ENCODE measurements at regions not wholly inside any gene's neighbourhood (a gene's known extent, or its start where the extent isn't known, plus 50 kb on each side); places are given as distances from the start of the nearest gene placed in this dataset.

DNA sequence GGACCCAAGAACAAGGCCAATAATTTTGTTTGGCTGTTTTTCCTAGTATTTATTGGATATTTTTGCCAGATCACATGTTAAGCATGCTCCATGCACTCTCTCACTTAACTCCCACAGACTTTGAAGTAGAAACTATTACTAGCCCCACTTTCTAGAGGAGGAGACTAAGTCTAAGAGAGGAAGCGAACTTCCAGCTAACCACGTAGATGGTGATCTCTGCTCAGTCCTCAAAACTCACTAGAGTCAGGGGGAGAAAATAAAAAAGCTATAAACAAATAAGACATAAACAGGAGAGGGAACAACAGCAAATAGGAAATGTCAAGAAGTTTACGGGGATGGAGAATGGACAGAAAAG lies 481.0 kb upstream of the PROK2 start:
- no peak for DNase-seq (ENCODE audit: low read depth)
- TF ChIP-seq, protein P1, sequence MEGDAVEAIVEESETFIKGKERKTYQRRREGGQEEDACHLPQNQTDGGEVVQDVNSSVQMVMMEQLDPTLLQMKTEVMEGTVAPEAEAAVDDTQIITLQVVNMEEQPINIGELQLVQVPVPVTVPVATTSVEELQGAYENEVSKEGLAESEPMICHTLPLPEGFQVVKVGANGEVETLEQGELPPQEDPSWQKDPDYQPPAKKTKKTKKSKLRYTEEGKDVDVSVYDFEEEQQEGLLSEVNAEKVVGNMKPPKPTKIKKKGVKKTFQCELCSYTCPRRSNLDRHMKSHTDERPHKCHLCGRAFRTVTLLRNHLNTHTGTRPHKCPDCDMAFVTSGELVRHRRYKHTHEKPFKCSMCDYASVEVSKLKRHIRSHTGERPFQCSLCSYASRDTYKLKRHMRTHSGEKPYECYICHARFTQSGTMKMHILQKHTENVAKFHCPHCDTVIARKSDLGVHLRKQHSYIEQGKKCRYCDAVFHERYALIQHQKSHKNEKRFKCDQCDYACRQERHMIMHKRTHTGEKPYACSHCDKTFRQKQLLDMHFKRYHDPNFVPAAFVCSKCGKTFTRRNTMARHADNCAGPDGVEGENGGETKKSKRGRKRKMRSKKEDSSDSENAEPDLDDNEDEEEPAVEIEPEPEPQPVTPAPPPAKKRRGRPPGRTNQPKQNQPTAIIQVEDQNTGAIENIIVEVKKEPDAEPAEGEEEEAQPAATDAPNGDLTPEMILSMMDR (IDR thresholded peaks at IDR 0.05; ENCODE audit: low read depth, low read length): no peak
- TF ChIP-seq, protein P2, sequence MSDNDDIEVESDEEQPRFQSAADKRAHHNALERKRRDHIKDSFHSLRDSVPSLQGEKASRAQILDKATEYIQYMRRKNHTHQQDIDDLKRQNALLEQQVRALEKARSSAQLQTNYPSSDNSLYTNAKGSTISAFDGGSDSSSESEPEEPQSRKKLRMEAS (IDR thresholded peaks at IDR 0.05; ENCODE audit: low read depth, low read length): no peak
- no peak for TF ChIP-seq MYC (IDR thresholded peaks at IDR 0.05; ENCODE audit: low read depth, low read length)
- TF ChIP-seq POLR2A (IDR thresholded peaks at IDR 0.05; ENCODE audit: extremely low read depth, insufficient read length): no peak
- H3K4me3 ChIP-seq (ENCODE audit: low read depth, low read length): no peak overlapping the region

DNA sequence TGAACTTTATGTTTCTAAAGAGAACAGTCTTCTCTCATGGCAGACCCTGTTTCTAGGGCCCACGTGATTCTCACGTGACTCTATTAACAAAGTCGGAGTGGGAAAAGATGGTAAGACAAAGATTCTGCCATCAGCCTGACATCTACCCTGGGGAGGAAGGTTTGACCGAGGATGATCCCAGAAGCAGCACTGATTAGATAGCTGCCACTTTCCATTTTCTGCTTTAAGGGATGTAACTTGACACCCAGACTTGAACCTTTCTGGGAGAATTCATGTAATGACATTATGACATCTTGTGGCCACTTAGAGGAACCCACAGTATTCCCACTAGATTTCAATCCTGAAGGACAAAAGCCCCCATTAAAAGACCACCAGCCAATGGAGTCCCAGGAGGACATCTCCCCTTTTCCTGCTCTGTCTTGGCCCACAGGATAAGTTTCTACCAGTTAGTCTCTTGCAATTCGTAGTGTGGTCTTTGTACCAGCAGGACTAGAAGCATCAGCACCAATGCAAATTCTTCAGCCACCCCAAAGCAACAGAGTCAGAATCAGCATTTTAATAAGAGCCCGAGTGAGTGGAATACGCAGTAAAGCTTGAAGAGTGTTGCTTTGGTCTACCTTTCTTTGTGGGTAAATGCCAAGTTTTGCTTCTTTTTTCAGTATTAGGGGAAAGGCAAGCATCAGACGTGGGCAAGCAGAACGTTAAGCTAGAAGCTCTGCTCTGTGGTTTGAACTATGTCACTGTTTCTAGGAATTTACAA lies 480.5 kb upstream of the PROK2 start:
- no peak overlapping the region for H3K4me3 ChIP-seq (ENCODE audit: low read depth, low read length)
- TF ChIP-seq, protein P2 (IDR thresholded peaks at IDR 0.05; ENCODE audit: low read depth, low read length): no peak
- TF ChIP-seq, protein P1 (IDR thresholded peaks at IDR 0.05; ENCODE audit: low read depth, low read length): peak; percentile 11
- no peak for TF ChIP-seq MYC (IDR thresholded peaks at IDR 0.05; ENCODE audit: low read depth, low read length)
- DNase-seq (ENCODE audit: low read depth): peak; percentile 23

DNA sequence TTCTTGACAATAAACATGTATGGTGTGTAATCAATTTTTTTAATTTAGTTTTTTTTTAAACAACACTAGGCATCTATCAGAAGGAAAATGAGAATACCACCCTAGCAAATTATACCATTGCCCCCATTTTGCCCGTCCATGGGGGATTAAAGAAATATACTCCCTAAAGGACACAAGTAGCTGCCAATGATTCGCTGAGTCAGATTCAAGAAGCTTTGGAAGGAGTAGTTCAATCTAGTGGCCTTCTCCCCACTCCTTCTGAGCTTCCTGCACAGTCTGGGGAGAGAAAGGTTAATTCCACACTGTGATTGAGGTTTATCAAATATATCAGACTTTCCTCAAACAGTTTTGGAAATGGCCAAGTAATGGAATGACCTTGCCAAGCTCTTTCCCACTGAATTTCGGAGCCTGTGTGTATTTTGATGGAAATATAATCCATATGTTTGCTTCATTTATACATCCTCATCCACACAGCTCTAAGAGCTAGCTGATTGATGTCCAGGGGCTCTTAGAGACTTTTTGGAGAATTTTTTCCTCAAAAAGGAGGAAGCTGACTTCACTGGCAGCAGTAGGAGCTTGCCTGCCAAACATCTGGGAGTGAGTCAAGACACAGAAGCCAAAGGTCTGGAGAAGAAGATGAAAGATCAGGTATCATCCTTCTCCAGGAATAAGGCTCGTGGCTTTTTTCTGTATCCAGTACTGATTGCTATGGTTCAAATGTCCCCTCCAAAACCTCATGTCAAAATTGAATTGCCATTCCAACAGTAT lies 478.5 kb upstream of the PROK2 start:
- DNase-seq (ENCODE audit: low read depth): no peak
- TF ChIP-seq MYC (IDR thresholded peaks at IDR 0.05; ENCODE audit: low read depth, low read length) (no peak), POLR2A (IDR thresholded peaks at IDR 0.05; ENCODE audit: extremely low read depth, insufficient read length) (no peak)
- TF ChIP-seq, protein P2 (IDR thresholded peaks at IDR 0.05; ENCODE audit: low read depth, low read length): no peak

DNA sequence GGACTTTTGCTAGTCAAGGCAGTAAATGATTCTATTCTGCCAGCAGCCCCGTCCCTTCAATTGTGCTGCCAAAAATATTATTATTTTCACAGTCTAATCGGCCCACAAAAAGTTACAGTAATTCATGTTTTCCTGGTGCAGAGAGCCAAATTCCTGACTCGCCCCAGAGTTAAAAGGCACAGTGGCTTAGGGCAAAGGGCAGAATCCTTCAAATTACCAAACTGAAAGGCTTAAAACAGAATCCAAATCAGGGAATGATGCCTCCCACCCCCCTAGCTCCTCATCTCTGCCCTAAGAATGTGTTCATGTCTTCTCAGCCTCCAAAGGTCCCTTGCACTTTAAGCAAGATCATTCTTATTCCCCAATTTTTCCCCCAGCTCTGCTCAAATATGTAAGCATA lies 477.8 kb upstream of the PROK2 start:
- no peak overlapping the region for H3K4me3 ChIP-seq (ENCODE audit: low read depth, low read length)
- TF ChIP-seq, protein P2 (IDR thresholded peaks at IDR 0.05; ENCODE audit: low read depth, low read length): no peak
- TF ChIP-seq MYC (IDR thresholded peaks at IDR 0.05; ENCODE audit: low read depth, low read length) (no peak), POLR2A (IDR thresholded peaks at IDR 0.05; ENCODE audit: extremely low read depth, insufficient read length) (no peak)
- TF ChIP-seq, protein P1 (IDR thresholded peaks at IDR 0.05; ENCODE audit: low read depth, low read length): no peak
- DNase-seq (ENCODE audit: low read depth): no peak

More for the DNA sequence above, 478.5 kb upstream of the PROK2 start:
- H3K4me3 ChIP-seq (ENCODE audit: low read depth, low read length): no peak overlapping the region

DNA sequence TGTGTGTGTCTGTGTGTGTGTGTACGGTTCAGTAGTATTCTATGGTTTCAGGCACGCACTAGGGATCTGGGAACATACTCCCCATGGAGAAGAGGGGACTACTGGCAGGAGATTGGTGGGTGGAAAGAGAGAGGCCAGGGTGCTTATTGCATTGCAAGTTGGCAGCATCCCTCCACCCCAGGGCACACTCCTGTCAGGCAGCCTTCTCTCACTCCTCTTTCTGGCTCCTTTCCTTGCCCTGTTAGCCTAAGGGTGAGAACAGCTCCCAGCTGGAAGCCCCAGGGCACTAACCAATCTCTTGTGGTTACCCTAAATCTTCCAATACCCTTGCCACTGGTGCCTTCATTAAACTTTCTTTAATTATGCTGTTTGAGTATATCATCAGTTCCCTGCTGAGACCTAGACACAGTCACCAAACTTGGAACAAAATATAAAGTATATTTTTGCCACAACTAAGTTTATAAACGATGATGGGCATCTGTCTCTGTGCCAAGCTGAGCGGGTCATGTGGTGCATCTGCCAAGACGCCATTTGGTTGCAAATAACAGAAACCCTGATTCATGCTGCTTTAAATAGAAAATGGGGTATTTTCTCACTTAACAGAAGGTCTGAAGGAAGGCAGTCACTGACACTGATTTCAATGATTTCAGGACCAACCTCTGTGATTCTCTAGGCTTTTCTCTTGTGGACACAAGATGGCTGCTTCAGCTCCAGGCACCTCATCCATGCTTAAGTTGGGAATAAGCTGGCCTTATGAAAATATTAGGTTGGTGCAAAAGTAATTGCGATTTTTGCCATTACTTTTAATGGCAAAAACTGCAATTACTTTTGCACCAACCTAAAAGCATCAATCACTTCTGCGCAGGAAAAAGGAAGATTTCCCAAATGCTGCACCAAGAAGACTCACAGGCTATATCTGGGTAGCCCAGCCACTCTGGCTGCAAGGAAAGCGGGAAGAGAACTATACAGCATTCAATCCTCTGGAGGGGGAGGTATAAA lies 476.9 kb upstream of the PROK2 start:
- no peak for DNase-seq (ENCODE audit: low read depth)
- no peak overlapping the region for H3K4me3 ChIP-seq (ENCODE audit: low read depth, low read length)
- TF ChIP-seq MYC (IDR thresholded peaks at IDR 0.05; ENCODE audit: low read depth, low read length) (no peak), POLR2A (IDR thresholded peaks at IDR 0.05; ENCODE audit: extremely low read depth, insufficient read length) (no peak)
- TF ChIP-seq, protein P1 (IDR thresholded peaks at IDR 0.05; ENCODE audit: low read depth, low read length): no peak
- TF ChIP-seq, protein P2 (IDR thresholded peaks at IDR 0.05; ENCODE audit: low read depth, low read length): no peak
